ENCODE measurements at regions not wholly inside any gene's neighbourhood (a gene's known extent, or its start where the extent isn't known, plus 50 kb on each side); places are given as distances from the start of the nearest gene placed in this dataset.
A peak's percentile ranks its signal among the peaks of the same experiment; 100 is the strongest.
"Not testable (repeated sequence)": the region's sequence is repeated elsewhere in the genome, so short reads cannot be mapped to it uniquely, and the experiment has no call there.

DNA sequence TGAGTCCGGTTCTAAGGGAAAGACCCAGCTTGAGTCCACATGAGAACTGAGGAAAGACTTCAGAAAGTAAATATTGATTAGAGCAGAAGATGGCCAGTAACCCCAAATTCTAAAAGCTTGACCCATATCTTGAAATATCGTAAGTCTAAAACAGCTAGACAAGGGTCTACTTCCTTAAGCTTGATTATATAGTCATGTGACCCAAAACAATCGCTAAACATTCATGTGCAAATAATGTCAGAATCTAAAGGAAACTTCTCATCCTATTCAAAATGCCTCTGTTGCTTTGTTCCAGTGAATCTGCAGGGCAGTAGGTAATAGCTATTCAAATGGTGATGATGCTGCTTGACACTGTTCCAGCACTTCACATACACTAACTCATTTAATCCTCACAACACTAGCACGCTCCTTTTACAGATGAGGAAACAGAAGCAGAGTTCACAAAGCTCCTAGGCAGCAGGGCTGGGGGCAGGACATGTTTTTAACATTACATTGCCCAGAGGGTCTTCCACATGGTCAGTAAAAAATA lies 52.6 kb downstream of the TCF20 start:
- DNase-seq: no peak

DNA sequence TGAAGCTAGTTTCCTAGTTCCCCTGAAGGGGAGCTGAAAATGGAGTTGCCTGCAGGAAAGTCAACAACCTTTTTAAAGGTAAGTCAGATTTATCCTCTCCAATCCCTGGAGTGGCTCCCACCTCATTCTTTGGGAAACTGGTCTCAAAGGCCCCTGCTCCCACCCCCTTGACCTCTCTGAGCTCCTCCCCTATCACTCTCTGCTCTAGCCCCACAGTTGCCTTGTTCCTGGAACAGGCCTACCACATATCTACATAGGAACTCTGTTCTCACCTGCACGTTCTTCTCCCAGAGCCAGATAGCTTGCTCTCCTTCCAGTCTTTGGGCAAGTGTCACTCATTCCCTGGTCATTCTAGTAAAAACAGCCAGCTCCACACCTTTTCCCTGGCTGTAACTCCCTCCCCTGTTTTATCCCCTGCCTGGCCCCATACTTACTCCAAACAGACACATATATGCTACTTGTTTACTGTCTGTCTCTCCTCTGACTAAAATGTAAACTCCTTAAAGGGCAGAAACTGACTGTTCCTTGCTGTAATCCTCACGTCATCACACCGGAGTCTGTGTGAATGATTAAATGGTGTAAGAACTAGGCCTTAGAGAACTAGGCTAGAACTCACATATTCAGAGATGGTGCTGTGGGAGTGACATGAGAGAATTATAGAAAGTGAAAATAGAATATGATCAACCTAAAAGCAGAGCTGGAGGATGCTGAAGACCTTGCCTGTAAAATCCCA lies 53.3 kb downstream of the TCF20 start:
- no peak for DNase-seq

DNA sequence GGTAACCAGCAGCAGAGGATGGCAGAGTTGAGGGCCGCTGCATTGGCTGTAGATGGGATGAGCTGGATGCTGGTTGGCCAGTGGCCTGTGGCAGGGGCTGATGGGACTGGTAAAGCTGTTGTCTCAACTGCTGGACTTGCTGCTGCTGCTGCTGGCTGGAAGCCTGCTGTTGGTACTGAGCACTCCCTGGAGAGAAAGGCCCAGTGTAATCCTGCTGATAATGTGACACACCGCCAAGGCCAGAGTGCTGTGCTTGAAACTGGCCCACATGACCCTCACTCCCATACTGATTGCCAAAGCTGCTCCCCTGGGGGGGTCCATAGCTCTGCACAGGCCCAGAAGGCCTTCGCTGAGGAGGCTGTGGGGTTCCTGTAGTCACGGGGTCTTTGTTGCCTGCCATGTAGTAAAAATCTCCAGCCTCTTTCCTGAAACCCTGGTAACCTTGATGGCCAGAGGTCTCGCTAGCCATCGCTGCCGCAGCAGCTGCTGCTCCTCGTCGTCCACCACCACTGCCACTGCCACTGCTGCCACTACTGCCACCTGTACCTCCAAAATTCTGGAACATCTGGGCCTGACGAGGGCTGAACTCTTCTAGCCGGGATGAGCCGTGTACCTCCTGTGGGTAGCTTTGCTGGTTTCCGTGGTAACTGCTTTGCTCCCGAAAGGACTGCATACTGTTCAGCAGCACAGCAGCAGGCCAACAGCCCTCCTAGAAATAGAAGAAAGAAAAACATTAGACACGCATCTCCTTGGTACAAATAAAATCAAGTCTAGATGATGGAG lies 55.6 kb downstream of the TCF20 start:
- DNase-seq: no peak

DNA sequence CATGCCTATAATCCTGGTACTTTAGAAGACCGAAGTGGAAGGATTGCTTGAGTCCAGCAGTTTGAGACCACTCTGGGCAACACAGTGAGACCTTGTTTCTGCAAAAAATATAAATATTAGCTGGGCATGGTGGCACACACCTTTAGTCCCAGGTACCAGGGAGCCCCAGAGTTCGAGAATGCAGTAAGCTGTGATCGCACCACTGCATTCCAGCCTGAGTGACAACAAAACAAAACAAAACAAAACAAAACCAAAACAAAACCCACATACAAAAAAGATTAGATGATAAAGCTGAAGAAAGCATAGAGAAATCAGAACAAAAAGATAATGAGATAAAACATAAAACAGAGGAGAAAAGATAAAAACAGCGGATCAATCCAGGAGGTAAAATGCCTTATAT lies 62.1 kb downstream of the TCF20 start:
- no peak for DNase-seq

DNA sequence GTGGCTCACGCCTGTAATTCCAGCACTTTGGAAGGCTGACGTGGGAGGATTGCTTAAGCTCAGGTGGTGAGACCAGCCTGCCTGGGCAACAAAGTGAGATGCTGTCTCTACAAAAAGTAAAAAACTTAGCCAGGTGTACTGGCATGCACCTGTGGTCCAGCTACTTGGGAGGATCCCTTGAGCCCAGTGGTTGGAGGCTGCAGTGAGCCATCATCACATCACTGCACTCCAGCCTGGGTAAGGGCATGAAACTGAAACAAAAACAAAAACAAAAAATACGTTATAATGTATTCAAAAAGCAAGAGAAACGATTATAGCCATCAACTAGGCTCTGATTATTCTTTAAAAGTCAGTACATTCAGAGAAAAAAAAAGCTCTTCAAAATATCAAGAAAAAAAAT lies 62.5 kb downstream of the TCF20 start:
- DNase-seq: no peak

DNA sequence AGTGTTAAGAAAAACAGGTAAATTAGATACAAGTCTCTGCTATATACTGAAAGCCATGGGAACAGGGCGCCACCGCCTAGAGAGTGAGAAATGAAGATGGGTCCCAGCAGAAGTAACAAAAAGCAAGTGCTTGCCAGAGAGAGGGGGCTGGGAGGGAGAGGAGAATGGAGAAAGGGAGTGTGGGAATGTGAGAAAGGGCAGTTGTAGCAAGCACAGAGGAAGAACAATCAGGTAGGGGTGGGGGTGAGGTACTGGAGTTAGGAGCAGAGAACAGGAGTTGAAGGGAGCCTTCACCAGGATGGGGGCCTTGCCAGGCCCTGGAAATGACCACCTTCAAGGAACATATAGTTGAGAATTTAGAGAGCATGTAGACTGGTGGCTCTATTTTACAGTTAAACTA lies 66.8 kb downstream of the TCF20 start:
- DNase-seq: no peak

DNA sequence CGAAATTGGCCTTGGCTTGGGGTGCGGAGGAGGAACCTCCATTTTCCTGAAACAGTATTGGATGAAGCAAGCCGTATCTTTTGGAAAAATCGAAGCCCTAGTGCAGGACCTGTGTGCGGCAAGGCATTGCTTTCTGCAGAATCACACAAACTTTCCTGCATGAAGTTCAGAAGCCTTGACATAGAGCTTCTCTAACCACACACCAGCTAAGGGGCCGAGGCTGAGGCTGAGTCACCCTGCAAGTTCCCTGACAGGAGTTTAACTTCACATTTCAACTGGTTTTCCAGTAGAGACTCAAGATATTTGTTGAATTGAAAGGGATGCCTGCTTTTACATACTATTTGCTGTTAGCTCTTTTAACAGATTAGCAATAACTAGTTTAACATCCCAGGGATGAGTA lies 67.8 kb downstream of the TCF20 start:
- peak; percentile 53 to 56 for DNase-seq

DNA sequence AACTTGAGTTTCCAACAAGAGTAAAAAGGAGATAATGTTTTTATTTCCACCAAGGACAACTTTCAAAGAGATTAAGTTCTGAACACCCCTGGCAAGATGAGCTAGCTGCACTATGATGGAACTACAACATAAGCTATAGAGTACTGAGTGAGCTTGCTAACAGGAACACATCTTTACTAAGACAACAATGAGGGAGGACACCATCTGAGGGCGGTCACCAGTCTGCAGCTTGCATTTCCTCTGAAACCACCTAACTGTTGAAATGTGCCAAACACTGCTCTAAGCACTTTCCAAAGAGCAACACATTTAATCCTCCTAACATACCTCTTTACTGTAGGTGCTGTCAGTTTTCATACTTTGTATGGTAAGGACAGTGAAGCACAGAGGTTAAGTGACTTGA lies 68.4 kb downstream of the TCF20 start:
- DNase-seq: peak; percentile 25 to 54

DNA sequence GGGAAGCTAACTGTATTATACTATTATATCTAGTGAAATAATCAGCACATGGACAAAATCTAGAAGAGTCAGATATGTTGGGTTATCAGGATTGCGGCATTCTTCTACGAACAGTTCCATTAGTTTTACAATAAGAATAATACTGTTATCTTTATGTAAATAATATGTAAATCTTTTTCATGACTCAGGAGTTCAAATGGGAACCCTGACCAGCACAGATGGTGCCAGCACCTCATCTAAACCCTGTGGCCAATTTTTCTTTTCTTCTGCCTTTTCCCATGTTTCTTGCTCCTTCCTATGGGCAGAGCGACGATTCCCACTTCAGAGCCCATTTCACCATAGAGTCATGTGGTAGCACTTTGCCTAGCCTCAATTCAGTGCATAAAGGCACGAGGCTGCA lies 68.4 kb upstream of the CYP2D6 start:
- DNase-seq: no peak

DNA sequence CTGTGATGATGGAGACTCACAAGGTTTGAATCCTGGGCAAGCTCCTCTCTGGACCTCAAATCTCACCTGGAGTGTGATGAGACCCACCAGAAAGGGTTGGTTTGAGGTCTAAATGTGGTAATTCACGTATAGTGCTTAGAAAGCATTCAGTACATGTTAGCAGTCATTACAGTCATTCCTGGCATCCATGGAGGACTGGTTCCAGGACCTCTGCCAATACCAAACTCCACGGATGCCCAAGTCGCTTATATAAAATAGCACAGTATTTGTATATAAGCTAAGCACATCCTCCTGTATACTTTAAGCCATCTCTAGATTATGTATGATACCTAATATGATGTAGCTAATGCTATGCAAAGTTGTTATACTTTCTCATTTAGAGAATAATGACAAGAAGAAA lies 67.6 kb upstream of the CYP2D6 start:
- DNase-seq: no peak

DNA sequence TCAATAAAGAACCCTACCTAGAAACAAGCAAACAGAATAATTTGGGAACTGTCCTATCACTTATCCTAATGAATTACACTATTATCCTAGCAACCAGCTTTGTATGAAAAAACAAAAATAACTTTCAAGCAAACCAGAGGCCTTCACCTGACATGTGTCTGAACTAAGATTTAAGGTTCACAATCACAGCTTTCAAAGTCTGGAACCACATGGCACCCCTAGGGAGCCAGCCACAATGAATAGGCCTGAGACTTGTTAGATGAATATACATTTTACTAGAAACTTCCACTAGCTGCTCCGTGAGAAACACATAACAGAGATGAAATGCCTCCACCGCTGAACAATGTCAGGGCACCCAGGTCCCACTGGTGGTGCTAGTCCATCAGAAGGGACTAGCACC lies 65.8 kb upstream of the CYP2D6 start:
- DNase-seq: no peak

DNA sequence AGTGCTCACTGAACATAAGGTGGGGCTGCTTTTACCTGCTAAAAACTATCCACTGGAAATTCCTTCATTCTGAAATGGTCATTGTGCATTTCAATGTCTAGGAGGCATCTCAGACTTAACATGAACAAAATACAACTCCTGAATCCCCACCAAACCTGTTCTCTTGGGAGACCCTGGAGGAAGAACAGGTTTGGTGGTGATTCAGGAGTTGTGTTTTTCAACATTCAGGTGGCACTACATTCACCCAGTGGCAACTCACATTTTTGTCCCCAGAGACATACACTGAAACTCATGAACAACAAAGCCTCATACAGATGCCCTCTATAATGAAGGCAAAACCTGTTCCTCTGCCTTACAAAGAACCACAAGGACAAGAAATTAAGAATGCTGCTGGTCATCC lies 64.3 kb upstream of the CYP2D6 start:
- DNase-seq: no peak

DNA sequence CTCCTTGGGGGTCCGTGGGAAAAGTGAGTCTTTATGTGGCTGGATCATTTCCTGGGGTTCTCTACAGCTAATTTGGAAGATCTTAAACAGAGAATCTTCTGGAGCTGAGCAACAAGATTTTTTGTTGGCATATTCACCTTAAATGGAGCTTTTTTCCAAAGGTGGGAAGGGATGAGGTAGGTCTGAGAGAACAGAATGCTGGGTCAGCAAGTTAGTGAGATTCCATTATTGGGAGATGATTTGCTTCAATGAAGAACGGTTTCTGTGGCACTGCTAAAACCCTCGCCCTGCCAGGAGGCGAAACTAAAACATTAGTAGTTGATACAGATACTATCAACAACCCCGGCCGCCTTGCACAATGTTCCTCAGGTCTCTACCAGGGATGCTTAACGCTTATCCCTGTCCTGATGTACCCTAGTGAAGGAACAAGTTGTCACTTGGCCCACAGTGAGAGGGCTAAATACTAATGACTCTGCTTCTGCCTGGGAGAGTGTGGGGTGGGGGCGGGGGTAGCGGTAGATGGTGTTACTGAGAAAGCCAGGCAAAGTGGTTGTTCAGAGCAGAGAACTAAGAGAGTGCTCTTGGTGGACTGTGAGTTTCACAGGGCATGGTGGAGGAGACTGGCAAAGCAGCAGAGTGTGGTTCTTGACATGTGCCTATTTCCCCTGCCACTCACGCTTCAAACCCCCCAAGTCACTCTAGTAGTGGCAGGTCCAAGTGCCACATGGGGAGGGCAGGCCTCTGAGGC lies 63.7 kb upstream of the CYP2D6 start:
- DNase-seq: no peak

DNA sequence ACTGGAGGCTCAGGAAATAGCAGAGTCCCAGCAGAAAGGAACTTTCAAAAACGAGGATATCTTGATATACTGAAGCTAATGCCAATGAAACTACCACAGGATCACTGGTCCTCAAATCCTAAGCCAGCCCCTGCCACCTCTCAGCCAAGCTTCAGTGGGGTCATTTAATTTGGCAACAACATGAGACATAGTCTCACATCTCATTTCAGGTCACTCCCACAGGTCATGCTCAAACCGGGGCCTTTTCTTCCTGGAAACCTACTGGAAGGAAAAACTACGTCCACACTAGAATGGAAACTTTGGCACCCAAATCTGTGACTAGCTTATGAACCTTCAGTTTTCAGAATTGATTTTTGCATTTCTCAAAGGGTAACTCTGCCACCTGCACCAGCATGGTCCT lies 61.9 kb upstream of the CYP2D6 start:
- no peak for DNase-seq

DNA sequence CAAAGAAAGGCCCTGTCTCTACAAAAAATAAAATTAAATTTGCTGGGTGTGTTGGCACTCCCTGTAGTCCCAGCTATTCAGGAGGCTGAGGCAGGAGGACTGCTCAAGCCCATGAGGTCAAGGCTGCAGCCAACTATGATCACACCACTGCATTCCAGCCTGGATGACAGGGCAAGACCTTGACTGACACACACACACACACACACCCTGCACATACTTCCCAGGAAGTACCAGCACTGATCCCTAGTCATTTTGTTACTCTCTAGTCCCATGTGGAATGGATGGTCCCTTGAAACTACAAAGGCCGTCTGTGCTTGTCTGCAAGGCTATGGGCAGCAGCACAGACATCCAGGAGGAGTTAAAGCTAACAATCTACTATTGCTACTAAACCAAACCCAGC lies 59.7 kb upstream of the CYP2D6 start:
- DNase-seq: no peak

DNA sequence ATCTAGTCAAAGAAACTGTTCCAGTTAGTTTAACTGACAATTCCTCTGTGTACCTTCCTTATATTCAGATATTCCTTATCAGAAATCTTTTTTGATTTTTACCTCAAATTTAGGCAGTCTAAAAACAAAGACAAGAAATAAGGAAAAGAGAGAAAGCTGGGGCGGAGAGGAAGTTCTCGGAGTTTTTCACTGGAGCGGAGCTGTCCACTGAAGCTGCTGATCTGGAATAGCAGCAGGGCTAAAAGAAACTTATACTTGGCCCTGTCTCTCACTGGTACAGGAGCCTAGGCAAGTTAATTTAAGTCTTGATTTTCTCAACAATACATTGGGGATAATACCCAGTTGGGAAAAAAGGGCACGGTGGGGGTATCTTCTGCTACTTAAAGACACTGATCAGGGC lies 59.2 kb upstream of the CYP2D6 start:
- DNase-seq: no peak

DNA sequence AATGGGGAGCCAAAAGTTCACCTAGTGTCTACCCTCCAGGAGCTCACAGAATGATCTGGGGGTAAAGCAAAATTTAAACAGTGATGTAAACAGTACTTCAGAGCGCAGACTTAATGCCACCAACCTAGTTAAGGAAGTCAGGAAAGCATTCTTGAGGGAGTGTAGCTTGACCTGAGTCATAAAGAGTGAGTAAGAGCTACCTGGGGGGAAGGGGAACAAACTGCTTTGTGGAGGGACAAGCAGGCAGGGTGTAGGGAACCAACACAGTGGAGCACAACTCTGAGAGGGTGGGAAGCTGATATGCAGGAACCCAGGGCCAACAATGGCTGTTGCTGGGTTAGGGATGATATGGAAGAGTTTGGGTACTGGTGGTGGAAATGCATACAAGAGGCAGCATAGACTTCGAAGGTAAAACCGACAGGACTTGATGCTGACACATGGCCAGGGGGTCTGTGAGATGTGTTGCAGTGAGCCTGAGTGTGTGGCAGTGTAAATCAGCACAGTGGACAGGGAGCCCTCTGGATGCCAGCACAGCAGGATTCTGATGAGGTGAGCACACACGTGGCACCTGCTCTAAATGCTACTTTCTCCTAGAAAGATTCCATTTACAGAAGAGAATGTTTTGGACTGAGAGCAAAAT lies 58.3 kb upstream of the CYP2D6 start:
- no peak for DNase-seq

DNA sequence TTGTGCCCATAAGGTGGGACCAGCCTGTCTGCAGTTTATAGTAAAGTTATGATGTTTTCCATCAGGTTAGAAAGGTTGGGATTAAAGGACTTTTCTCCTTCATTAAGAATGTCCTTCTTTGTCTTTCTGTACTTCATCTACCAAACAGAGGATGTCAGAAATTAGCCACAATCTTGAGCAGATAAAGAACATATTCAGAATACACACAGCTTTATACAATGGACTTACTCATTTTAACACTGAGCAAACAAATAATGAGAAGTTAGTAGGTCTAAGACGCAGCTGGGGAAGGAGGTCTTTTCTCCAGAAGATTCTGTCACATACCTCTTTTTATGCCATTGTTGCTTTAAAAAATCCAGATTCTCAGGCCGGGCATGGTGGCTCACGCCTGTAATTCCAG lies 57.0 kb upstream of the CYP2D6 start:
- no peak for DNase-seq

DNA sequence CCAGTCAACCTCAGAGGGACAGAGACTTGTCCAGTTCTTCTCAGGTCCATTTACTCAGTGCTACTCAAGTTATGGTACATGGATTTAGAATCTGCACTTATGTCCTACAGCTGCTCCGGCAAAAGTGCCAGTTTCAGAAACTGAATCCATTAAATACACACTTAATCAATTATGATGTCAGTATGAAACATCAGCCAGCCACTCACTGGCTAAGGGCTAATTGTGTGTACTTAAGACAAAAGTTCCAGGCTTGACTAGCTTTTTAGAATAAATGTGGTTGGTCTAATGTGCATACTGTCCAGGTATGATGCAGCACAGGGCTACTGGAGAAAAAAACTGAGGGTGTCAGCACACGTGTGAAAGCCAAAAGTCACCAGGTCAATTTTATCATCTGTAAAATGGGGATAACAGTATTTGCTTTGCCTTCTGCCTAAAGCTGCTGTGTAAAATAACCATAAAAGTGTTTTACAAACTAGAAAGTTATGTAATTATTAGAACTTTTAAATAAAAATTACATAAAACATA lies 55.4 kb upstream of the CYP2D6 start:
- no peak for DNase-seq

DNA sequence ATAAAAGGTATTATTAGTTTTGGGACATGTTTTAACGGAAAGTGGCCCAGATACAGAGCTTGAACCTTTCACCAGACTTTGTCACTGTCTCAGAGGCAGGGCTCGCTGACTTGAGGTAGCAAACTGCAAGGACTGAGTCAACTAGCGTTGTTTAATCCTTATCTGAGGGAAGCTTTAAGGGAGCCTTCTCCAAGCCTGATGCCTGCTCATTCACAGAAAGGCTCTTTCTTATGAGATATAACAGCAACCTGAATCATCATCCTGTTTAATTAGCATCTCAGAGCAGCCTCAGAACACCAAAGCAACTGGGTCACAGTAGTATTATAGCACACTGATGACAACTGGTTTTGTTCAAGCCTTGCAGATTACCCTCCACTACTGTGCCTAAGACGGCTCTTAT lies 54.2 kb upstream of the CYP2D6 start:
- no peak for DNase-seq

DNA sequence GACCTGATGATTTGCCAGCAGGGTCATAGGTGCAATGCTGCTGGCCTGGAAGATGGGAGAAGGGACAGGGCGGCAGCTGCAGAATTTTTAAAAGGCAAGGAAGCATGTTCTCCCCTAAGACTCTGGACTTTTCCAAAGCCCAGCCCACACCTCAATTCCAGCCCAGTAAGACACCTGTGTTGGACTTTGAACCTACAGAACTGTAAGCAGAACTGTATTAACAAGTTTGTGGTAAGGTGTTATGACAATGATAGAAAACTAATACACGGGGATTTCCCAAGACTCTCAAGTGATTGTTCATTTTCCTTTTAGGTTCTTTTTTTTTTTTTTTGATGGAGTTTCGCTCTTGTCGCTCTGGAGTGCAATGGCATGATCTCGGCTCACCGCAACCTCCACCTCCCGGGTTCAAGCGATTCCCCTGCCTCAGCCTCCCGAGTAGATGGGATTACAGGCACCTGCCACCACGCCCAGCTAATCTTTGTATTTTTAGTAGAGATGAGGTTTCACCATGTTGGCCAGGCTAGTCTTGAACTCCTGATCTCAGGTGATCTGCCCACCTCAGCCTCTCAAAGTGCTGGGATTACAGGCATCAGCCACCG lies 53.0 kb upstream of the CYP2D6 start:
- DNase-seq: not testable (repeated sequence)

DNA sequence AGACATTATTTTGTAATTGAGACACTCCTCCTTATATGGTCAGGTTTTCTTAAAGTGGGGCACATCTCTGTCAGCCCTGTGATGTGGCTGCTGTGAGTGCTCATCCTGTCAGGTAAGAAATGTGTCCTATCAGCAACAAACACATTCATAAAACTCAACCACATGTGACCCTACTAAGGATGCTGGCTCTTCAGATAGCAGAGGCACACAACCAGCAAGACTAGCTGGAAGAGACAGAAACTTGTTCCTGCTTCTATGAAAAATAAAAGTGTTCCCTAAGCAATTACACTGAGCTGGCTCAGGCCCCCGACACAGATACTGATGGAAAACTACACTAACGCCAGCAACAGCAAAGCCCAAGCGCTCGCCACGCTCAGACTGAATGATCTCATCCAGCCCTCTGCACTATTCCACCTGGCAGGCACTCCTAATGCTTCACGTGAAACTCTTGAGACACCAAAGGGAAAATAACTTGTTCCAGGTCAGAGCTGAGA lies 49.8 kb upstream of the CYP2D6 start:
- no peak for DNase-seq

Data from inflammatory macrophage treated with lipopolysaccharide for 1 hour (primary cell).